NOMO-1 (cell line): ENCODE measurements at regions not wholly inside any gene's neighbourhood (a gene's known extent, or its start where the extent isn't known, plus 50 kb on each side); places are given as distances from the start of the nearest gene placed in this dataset.

Experiments
- DNase-seq, 2 experiments: peaks; one replicate each; lab custom pipeline; 2025; ENCODE audit not compliant: unreplicated experiment in 2 of 2; lab: John Stamatoyannopoulos, UW

DNA sequence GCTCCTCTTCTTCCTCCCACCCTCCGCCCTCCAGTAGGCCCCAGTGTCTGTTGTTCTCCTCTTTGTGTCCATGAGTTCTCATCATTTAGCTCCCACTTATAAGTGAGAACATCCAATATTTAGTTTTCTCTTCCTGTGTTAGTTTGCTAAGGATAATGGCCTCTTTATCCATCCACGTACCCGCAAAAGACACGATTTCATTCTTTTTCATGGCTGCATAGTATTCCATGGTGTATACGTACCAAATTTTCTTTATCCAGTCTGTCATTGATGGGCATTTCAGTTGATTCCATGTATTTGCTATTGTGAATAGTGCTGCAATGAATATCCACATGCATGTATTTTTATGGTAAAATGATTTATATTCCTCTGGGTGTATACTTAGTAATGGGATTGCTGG, 82.2 kb downstream of the COPS8 start:
- DNase-seq, result no peak

- no peak for DNase-seq
These were observed 84.3 kb downstream of the COPS8 start for GRCh38 chr2:237170020-237170419.

GRCh38 chr2:237171396-237171795, 85.7 kb downstream of the COPS8 start:
- DNase-seq, result no peak

DNA sequence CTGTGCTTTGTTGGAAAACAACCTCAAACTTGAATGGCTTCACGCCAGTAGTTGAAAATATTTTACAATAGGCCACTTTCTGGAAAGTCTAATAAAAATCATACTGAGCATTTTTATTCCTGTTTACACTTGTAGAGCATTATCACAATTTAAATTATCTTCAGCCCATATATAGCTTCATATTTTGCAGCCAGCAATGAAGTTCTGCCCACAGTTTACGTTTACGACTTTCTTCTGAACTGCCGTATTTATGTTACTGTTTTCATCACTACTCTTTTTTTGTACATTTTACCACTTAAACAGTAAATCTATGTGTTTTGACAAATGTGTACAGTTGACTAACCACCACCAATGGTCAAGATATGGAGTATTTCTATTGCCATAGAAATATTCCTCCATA, 86.2 kb downstream of the COPS8 start:
- DNase-seq, result no peak

GRCh38 chr2:237177052-237177451, 91.4 kb downstream of the COPS8 start:
- no peak for DNase-seq

- DNase-seq, result no peak
These were observed 92.3 kb downstream of the COPS8 start for GRCh38 chr2:237177986-237178385.

GRCh38 chr2:237178396-237178795, 92.7 kb downstream of the COPS8 start:
- DNase-seq, result no peak

- no peak for DNase-seq
These were observed 93.5 kb downstream of the COPS8 start for GRCh38 chr2:237179161-237179560.

DNA sequence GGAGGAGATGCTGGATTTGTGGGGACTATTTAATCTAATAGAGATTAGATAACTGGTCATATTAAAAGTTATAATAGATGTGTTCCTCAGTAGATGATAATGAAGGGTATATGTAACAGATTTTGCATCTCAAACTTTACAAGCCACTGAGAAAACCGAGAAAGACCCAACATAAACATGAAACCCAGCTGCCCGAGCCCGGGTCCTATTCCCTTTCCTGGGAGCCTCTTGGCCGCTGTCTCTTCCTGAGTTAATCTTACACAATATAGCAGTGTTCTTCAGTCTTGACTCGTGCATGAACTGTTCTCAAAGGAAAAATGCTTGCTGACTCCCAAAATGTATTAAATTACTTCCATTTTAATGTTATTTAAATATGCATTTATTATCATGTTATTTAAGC, 94.5 kb downstream of the COPS8 start:
- DNase-seq, result no peak

DNA sequence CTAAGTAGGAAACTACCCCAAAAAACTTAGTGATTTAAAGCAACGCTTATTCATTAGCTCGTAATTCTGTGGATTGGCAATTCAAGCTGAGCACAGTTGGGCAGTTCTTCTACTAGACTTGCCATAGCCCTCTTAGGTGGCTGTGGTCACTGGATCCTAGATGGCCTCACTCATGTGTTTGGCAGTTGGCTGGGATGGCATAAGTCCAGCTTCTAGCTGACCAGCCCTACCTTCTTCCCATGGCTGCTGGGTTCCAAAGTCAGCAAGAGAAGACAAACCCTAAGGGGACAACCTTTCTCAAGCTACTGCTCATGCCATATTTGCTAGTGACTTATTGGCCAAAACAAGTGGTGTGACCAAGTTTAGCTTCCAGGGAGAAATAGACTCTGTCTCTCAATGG, 95.3 kb downstream of the COPS8 start:
- DNase-seq, result no peak

DNA sequence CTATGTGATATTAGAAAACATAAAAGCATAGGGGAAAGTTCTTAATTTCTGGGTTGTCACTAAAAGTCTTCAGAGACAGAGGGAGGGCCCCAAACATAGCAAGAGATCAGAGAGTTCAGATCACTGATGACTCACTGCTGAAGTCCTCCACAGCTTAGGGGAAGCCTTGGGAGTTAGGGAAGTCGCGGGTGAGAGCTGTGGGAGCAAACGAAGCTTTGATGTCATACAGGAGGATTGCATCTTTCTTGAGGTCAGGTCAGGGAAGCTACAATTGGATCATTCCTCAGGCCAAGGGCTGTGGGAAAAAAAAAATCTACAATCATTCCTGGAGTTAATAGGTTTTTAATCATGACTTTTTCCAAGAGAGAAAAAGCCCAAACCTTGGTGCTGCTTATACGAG, 96.2 kb downstream of the COPS8 start:
- DNase-seq, result no peak

- no peak for DNase-seq
These were observed 96.9 kb downstream of the COPS8 start for GRCh38 chr2:237182422-237183123.

GRCh38 chr2:237184192-237184918, 98.7 kb downstream of the COPS8 start:
- peak in 1 of 2 experiments; percentile 29 for DNase-seq

- no peak for DNase-seq
These were observed 99.3 kb downstream of the COPS8 start for GRCh38 chr2:237184919-237185552.

DNA sequence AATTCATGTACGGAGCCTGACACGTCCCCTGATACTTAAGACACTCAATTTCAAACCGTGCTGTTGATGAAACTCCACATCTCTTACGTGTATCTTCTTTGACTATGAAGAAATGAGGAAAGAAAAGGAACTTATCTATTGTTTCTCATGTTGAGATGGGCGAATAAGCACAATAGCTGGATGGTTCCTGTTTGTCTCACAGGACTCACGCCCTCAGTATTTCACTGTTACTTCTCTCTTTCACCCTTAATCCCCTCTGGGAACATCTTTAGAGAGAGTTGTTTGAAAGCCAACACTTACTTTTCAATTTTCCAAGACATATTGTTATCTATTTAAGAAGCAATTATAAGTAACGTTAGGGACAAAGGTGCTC, 99.8 kb downstream of the COPS8 start:
- DNase-seq, result peak in 1 of 2 experiments; percentile 60

DNA sequence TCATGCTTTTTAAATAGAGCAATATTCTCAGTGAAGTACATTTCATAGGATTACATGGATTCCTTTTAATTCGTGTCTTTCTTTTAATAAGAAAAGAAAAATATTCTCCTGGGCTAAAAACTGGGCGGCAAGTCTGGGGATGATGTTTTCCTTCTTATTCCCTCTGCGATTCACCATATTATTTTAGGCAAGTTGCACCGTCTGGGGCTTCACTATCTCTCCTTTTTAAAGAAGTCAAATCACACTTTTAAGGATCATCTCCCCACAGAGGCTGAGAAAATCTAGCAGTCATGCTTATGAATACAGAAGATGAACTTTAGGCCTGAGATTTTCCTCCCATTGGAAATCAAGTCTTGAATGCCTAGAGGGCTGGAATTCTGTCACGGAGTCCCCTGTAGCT, 104.1 kb downstream of the COPS8 start:
- no peak for DNase-seq

DNA sequence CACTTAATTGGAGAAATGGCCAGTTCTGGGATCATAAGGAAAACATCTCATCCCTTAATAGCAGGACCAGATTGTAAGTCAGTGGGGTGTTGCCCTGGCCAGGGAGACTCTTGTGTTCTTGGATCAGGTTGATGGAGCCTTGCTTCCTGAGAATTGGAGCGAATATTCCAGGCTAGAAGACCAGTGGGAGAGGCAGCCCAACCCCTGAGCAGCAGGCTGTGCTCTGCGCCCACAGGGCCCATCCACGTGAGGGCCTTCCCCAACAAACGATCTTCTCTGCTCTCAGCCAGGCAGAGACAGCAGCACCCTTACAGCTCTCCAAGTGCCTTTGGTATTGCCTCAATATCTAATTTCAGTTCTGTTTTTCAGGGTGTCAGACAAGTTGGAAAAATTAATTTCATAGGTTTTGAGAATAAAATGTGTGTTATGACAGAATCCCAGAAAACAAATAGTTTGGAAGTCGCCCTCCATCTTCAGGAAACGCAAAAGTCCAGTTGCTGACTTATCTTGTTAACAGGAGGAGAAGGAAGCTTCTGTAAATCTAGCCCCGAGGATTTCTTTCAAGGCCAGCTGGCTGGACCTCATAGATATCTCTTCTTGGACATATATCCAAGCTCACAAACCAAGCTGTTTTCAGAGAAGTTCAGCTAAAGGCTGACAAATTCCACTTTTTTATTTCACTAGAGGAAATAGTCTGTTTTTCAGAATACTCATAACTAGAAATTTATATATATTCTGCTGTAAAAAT, 105.5 kb downstream of the COPS8 start:
- no peak for DNase-seq

GRCh38 chr2:237191714-237192081, 106.0 kb downstream of the COPS8 start:
- no peak for DNase-seq

DNA sequence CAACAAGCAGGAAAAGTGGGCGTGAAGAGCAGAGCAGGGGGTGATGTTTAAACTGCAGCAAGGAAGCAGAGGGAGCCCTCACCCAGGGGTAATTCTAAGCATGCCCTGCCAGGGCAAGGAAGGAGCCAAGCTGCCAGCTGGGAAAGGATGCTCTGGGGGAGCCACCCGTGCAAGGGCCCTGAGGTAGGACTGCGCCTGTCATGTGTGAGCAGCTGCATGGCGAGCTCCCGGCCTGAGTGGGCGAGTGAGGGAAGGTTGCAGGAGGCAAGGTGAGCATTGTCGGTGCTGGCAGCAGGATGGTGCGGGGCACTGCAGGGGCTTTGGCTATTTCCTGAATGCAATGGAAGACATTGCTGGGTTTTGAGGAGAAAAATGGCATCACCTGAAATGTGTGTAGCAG, 107.2 kb downstream of the COPS8 start:
- DNase-seq, result no peak

DNA sequence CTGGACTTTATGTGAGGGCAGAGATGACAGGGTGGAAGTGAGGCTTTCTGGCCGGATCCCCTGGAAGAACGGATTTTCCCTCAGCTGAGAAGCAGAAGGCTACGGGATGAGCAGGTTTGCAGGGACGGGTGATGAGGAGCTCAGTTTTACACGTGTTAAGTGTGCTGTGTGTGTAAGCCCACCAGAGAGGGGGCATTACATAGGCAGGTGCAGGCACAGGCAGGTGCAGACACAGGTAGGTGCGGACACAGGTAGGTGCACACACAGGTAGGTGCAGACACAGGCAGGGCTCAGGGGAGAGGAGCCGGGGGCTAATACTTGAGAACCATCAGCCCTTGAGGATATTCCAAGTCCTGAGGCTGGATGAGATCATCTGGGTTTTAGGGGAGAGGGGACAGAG, 107.7 kb downstream of the COPS8 start:
- DNase-seq, result no peak

DNA sequence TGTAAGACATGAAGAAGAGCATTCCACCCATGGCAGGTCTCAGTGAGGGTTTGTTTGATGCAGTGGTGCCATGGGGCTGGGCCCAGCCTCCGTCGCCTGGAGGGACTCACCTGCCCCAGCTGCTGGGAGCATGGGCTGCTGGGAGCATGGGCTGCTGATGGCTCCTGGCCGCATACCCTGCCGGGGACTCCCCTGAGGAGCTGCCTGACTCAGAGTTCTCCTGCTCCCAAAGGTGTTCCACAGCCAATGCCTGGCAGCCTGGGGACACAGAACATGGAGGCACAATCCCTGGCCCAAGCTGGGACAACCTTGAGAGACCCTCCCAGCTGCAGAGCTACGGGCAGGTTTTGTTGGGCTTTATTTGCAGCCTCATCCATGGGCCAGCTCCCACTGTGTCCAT, 108.4 kb downstream of the COPS8 start:
- no peak for DNase-seq
